Gastroesophageal sphincter (tissue), 4 donors: ENCODE measurements at regions not wholly inside any gene's neighbourhood (a gene's known extent, or its start where the extent isn't known, plus 50 kb on each side); places are given as distances from the start of the nearest gene placed in this dataset.

Experiments used
- ATAC-seq: fragments of 150-250 bp; one replicate; pipeline ENCODE4 v1.9.1; 2016; ENCODE audit warnings: mild to moderate bottlenecking, moderate library complexity
- H3K27ac ChIP-seq, 4 donors: fragments of 200-600 bp; sonication (generic) in 3 of 4; 1 replicate in 3 of 4; 2 replicates in 1 of 4; pipeline ENCODE4 v1.5.1; 2016 to 2019
- H3K27me3 ChIP-seq: fragments of 200-600 bp; sonication (generic); one replicate; pipeline ENCODE4 v1.5.1; 2019
- H3K36me3 ChIP-seq, 2 donors: fragments of 200-600 bp; sonication (generic); one replicate each; pipeline ENCODE4 v1.5.1; 2019; ENCODE audit warnings: control low read depth in 1 of 2
- H3K4me1 ChIP-seq, 3 donors: fragments of 200-600 bp; sonication (generic); 1 replicate in 2 of 3; 2 replicates in 1 of 3; pipeline ENCODE4 v1.5.1; 2016 to 2019; ENCODE audit warnings: control low read depth in 2 of 3
- H3K4me3 ChIP-seq, 2 donors: fragments of 200-600 bp; sonication (generic); one replicate each; pipeline ENCODE4 v1.5.1; 2019; ENCODE audit warnings: mild to moderate bottlenecking in 1 of 2, moderate library complexity in 1 of 2
- H3K9me3 ChIP-seq, 3 donors: fragments of 200-600 bp; sonication (generic); one replicate each; pipeline ENCODE4 v1.5.1; 2017 to 2019; ENCODE audit warnings: control low read depth in 2 of 3
- EP300 ChIP-seq: sonication (generic); formaldehyde crosslinking; IDR thresholded peaks from one replicate; pipeline ENCODE4 v1.6.1; 2017; ENCODE audit warnings: antibody characterized with exemption, mild to moderate bottlenecking
- POLR2A ChIP-seq, 2 donors: fragments of 450-650 bp; IDR thresholded peaks; one replicate each; pipeline ENCODE4 v1.6.1; 2017; ENCODE audit warnings: antibody characterized with exemption in 2 of 2, mild to moderate bottlenecking in 2 of 2, moderate library complexity in 1 of 2
- POLR2AphosphoS5 ChIP-seq: sonication (generic); formaldehyde crosslinking; IDR thresholded peaks from one replicate; pipeline ENCODE4 v1.6.1; 2017; ENCODE audit warnings: antibody characterized with exemption
- WGBS, 2 donors: methylation state at CpG; one replicate each; pipeline ENCODE4 v1.1.5; 2018; ENCODE audit warnings: low coverage in 1 of 2; 5-methylcytosine and 5-hydroxymethylcytosine counted together
- TF ChIP-seq, protein P1 (sequence below), 4 experiments: fragments of 200-600 bp in 2 of 4; fragments of 450-650 bp in 2 of 4; sonication (generic) in 1 of 4; IDR thresholded peaks; one replicate each; pipeline ENCODE4 v1.5.1; 2017 to 2019; ENCODE audit warnings: antibody characterized with exemption in 4 of 4, mild to moderate bottlenecking in 2 of 4, moderate library complexity in 2 of 4

GRCh38 chr7:86965727-86966120, 93.7 kb downstream of the ELAPOR2 start:
- TF ChIP-seq, protein P1, sequence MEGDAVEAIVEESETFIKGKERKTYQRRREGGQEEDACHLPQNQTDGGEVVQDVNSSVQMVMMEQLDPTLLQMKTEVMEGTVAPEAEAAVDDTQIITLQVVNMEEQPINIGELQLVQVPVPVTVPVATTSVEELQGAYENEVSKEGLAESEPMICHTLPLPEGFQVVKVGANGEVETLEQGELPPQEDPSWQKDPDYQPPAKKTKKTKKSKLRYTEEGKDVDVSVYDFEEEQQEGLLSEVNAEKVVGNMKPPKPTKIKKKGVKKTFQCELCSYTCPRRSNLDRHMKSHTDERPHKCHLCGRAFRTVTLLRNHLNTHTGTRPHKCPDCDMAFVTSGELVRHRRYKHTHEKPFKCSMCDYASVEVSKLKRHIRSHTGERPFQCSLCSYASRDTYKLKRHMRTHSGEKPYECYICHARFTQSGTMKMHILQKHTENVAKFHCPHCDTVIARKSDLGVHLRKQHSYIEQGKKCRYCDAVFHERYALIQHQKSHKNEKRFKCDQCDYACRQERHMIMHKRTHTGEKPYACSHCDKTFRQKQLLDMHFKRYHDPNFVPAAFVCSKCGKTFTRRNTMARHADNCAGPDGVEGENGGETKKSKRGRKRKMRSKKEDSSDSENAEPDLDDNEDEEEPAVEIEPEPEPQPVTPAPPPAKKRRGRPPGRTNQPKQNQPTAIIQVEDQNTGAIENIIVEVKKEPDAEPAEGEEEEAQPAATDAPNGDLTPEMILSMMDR (IDR thresholded peaks at IDR 0.05): no peak
- no peak for TF ChIP-seq EP300
- no peak overlapping the region for H3K4me3 ChIP-seq
- 81 to 90% methylated on average over 2 of the region's 2 CpGs for WGBS, 2 donors
- no peaks in the 10 kb centered on the region for H3K36me3 ChIP-seq
- no peaks in the 10 kb centered on the region for H3K9me3 ChIP-seq
- peaks cover 0 to 21% (median 0%) of the 10 kb centered on the region in 3 donors for H3K4me1 ChIP-seq
- H3K27ac ChIP-seq: no peak overlapping the region
- no peaks in the 10 kb centered on the region for H3K27me3 ChIP-seq
- ATAC-seq: no peak

DNA sequence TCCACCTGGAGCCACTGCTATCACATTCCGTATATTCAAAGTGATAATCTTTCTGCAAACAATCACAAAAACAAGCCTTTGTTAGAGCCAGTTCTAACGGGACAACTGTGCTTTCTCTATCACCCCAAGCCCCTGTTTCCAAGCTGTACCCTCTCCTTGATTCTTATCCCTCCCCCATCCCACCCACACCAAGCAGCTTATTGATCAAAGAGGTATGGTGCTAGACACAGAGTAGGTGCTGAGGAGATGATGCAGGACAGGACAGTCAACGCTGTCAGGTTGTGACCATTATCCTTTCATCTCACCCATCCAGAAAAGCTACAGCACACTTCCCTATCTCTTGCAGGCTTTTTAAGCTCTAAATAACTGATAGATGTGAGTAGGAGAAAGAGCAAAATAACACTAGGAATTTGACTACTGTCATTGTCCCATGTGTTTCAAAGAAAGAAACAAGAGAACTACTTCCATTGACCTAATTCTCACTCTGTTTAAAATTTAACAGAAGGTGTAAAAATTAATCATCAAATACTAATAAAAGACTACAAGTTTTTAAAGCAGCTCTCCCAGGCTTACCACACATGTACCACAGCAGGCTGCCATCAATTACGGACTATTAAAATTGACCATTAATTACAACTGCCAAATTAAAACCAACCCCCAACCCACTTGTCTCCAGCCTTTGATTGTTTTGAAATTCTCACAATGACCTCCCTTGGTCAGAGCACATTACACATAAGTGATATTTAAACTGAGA, 94.3 kb downstream of the ELAPOR2 start:
- ATAC-seq: no peak
- TF ChIP-seq POLR2AphosphoS5 (no peak), POLR2A (IDR thresholded peaks at IDR 0.05) (no peak), EP300 (no peak)
- TF ChIP-seq, protein P1 (IDR thresholded peaks at IDR 0.05): no peak
- peaks cover 0 to 21% (median 0%) of the 10 kb centered on the region in 3 donors for H3K4me1 ChIP-seq
- H3K27ac ChIP-seq: no peak overlapping the region
- no peak overlapping the region for H3K4me3 ChIP-seq
- 52 to 70% methylated on average over 3 to 4 of the region's 4 CpGs for WGBS, 2 donors
- H3K27me3 ChIP-seq: no peaks in the 10 kb centered on the region
- no peaks in the 10 kb centered on the region for H3K9me3 ChIP-seq
- no peaks in the 10 kb centered on the region for H3K36me3 ChIP-seq

DNA sequence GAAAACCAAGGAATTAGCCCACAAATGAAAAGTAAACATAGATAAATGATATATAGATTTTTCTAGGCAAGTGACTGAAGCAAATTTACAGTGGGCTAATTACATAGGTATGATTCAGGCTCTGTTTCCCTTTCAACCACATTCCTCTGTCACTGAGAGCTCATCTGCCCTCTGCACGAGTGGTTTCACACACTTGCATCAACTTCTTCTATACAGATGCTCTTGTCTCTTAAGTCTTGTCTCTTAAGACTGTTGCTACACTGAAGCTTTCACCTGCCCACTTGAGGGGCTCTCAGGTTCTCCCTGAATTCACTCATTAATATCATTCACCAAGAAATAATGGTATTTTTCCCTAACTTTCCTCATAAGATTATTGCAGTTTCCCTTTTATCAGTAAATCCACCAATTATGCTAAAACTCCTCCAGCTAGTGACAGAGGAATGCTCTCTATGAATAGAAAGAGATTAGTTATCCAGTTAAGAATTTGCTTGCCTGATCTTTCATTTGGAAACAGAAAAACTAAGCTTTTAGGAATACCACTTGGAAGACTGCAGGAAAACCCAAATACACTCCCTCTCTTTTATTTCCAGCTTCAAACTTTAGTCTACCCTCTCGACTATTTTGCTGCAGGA, 95.7 kb downstream of the ELAPOR2 start:
- no peak for ATAC-seq

DNA sequence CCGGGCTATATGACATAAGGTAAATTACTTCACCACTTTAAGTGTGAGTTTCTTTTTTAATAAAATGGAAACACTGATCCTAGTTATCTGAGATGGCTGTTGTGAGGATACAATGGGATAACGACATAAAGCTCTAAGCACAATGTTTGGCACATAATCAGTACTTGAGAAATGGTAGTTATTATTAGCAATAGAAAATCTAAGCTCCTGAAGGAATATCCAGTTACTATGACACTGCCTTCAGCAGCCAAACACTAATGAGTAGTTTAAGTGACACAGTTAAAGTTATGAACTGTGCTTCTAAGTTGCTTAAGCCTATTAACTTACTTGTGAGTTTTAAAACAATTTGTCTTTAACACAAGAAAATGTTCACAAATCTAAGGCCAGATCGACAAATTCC, 96.8 kb downstream of the ELAPOR2 start:
- Histone ChIP-seq H3K9me3 (peaks cover 0 to 10% (median 0%) of the 10 kb centered on the region in 3 donors), H3K36me3 (no peaks in the 10 kb centered on the region), H3K4me3 (no peak overlapping the region), H3K27ac (no peak overlapping the region), H3K27me3 (no peaks in the 10 kb centered on the region), H3K4me1 (peaks cover 0 to 5% (median 0%) of the 10 kb centered on the region in 3 donors)
- TF ChIP-seq POLR2AphosphoS5 (no peak), EP300 (no peak), POLR2A (IDR thresholded peaks at IDR 0.05) (no peak)
- TF ChIP-seq, protein P1 (IDR thresholded peaks at IDR 0.05): no peak
- no peak for ATAC-seq
- WGBS, 2 donors: 33 to 56% methylated on average over 2 to 3 of the region's 3 CpGs

More for the DNA sequence above, 95.7 kb downstream of the ELAPOR2 start:
- Histone ChIP-seq H3K4me1 (peaks cover 0 to 16% (median 0%) of the 10 kb centered on the region in 3 donors), H3K36me3 (no peaks in the 10 kb centered on the region), H3K9me3 (peaks cover 0 to 10% (median 0%) of the 10 kb centered on the region in 3 donors), H3K27me3 (no peaks in the 10 kb centered on the region), H3K4me3 (no peak overlapping the region), H3K27ac (no peak overlapping the region)
- TF ChIP-seq POLR2A (IDR thresholded peaks at IDR 0.05) (no peak), POLR2AphosphoS5 (no peak), EP300 (no peak)
- TF ChIP-seq, protein P1 (IDR thresholded peaks at IDR 0.05): no peak
- 49 to 69% methylated on average over 2 of the region's 2 CpGs for WGBS, 2 donors

DNA sequence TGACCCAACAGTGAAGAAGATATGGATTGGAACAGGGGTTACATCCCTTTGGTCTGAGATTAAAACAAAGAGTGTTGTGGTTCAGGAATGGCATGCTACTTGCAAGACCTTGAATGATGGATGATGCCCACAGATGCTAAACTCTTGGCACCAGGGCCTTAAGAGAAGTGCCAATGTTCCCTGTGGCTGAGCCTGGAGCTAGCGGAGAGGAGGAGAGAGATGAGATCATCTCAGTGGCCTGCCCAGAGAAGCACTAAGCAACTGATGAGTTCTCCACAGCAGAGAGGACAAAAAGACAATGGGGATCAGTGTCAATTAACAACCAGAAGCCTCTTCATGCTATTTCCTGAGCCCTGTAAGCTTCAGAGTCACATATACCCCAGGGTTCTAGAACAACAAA, 97.8 kb downstream of the ELAPOR2 start:
- Histone ChIP-seq H3K27me3 (no peaks in the 10 kb centered on the region), H3K36me3 (no peaks in the 10 kb centered on the region), H3K4me1 (peaks cover 0 to 5% (median 0%) of the 10 kb centered on the region in 3 donors), H3K27ac (no peak overlapping the region), H3K9me3 (peaks cover 0 to 10% (median 0%) of the 10 kb centered on the region in 3 donors), H3K4me3 (no peak overlapping the region)
- no peak for TF ChIP-seq EP300
- TF ChIP-seq POLR2AphosphoS5: no peak
- no peak for TF ChIP-seq POLR2A (IDR thresholded peaks at IDR 0.05)
- TF ChIP-seq, protein P1 (IDR thresholded peaks at IDR 0.05): no peak
- ATAC-seq: no peak
- WGBS, 2 donors: 67 to 80% methylated on average over 1 of the region's 1 CpG
